Gastrocnemius medialis (tissue), 4 donors: ENCODE measurements at regions not wholly inside any gene's neighbourhood (a gene's known extent, or its start where the extent isn't known, plus 50 kb on each side); places are given as distances from the start of the nearest gene placed in this dataset.

Experiments
- POLR2A ChIP-seq, 2 donors: fragments of 450-650 bp; IDR thresholded peaks; one replicate each; pipeline ENCODE4 v1.6.1; 2017; ENCODE audit warnings: antibody characterized with exemption in 2 of 2, mild to moderate bottlenecking in 2 of 2, moderate library complexity in 2 of 2
- TF ChIP-seq, protein P1 (sequence below), 5 experiments: fragments of 450-650 bp in 3 of 5; fragments of 200-600 bp in 2 of 5; sonication (generic) in 2 of 5; IDR thresholded peaks in 4 of 5; conservative IDR thresholded peaks in 1 of 5; 1 replicate in 4 of 5; 2 replicates in 1 of 5; pipeline ENCODE4 v1.5.1; 2016 to 2019; ENCODE audit warnings: antibody characterized with exemption in 5 of 5, mild to moderate bottlenecking in 3 of 5, moderate library complexity in 3 of 5

DNA sequence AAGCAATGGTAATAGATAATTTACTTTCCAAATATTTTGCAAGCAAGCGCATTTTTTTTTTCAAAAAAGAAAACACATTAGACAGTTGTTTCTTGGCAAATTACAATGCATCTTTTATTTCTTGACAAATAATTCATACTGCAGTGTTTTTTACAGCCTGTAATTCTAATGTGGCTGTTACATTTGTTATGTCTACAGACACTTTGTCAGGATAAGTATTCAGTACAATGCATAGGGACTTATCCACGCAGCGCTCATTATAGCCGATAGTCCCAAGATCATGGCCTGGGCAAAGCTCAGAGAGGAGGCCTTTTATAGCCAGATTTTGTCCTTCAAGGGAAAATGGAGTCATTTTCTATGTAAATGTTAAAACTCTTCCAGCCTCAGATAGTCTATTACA is 123.0 kb upstream of the FANCL start:
- TF ChIP-seq, protein P1, sequence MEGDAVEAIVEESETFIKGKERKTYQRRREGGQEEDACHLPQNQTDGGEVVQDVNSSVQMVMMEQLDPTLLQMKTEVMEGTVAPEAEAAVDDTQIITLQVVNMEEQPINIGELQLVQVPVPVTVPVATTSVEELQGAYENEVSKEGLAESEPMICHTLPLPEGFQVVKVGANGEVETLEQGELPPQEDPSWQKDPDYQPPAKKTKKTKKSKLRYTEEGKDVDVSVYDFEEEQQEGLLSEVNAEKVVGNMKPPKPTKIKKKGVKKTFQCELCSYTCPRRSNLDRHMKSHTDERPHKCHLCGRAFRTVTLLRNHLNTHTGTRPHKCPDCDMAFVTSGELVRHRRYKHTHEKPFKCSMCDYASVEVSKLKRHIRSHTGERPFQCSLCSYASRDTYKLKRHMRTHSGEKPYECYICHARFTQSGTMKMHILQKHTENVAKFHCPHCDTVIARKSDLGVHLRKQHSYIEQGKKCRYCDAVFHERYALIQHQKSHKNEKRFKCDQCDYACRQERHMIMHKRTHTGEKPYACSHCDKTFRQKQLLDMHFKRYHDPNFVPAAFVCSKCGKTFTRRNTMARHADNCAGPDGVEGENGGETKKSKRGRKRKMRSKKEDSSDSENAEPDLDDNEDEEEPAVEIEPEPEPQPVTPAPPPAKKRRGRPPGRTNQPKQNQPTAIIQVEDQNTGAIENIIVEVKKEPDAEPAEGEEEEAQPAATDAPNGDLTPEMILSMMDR (IDR thresholded peaks at IDR 0.05 in 4 of 5, conservative IDR thresholded peaks at IDR 0.05 in 1 of 5): no peak
- TF ChIP-seq POLR2A (IDR thresholded peaks at IDR 0.05): no peak
